Suprapubic skin (tissue), 4 donors: ENCODE measurements at regions not wholly inside any gene's neighbourhood (a gene's known extent, or its start where the extent isn't known, plus 50 kb on each side); places are given as distances from the start of the nearest gene placed in this dataset.

Source experiments
- DNase-seq, 2 donors: peaks; one replicate each; pipeline ENCODE4 v3.0.0-alpha.2; 2019; ENCODE audit warnings: low spot score in 2 of 2
- H3K27ac ChIP-seq: fragments of 200-600 bp; sonication (generic); one replicate; pipeline ENCODE4 v1.5.1; 2019
- H3K27me3 ChIP-seq: fragments of 200-600 bp; sonication (generic); one replicate; pipeline ENCODE4 v1.5.1; 2019
- H3K36me3 ChIP-seq: fragments of 200-600 bp; sonication (generic); one replicate; pipeline ENCODE4 v1.5.1; 2019
- H3K4me1 ChIP-seq: fragments of 200-600 bp; sonication (generic); one replicate; pipeline ENCODE4 v1.5.1; 2019
- H3K4me3 ChIP-seq: fragments of 200-600 bp; sonication (generic); one replicate; pipeline ENCODE4 v1.5.1; 2019; ENCODE audit warnings: mild to moderate bottlenecking
- H3K9me3 ChIP-seq: fragments of 200-600 bp; sonication (generic); one replicate; pipeline ENCODE4 v1.5.1; 2019
- CTCF ChIP-seq, 2 donors: fragments of 200-600 bp in 1 of 2; fragments of 450-650 bp in 1 of 2; sonication (generic) in 1 of 2; IDR thresholded peaks; one replicate each; pipeline ENCODE4 v1.5.1; 2016 to 2019; ENCODE audit warnings: antibody characterized with exemption in 2 of 2, mild to moderate bottlenecking in 1 of 2, moderate library complexity in 1 of 2
- EP300 ChIP-seq: sonication (generic); formaldehyde crosslinking; IDR thresholded peaks from one replicate; pipeline ENCODE4 v1.6.1; 2017; ENCODE audit warnings: antibody characterized with exemption
- POLR2A ChIP-seq, 2 donors: fragments of 450-650 bp; IDR thresholded peaks; one replicate each; pipeline ENCODE4 v1.6.1; 2017; ENCODE audit warnings: antibody characterized with exemption in 2 of 2, mild to moderate bottlenecking in 2 of 2, moderate library complexity in 2 of 2
- POLR2AphosphoS5 ChIP-seq, 3 donors: sonication (generic); formaldehyde crosslinking; IDR thresholded peaks; one replicate each; pipeline ENCODE4 v1.6.1; 2017; ENCODE audit warnings: antibody characterized with exemption in 3 of 3
- WGBS: methylation state at CpG from one replicate; pipeline ENCODE4 v1.1.5; 2018; 5-methylcytosine and 5-hydroxymethylcytosine counted together

- Histone ChIP-seq H3K36me3 (no peaks in the 10 kb centered on the region), H3K9me3 (no peaks in the 10 kb centered on the region), H3K4me3 (no peak overlapping the region), H3K27me3 (no peaks in the 10 kb centered on the region), H3K4me1 (no peaks in the 10 kb centered on the region), H3K27ac (no peak overlapping the region)
- TF ChIP-seq CTCF (IDR thresholded peaks at IDR 0.05) (no peak), POLR2A (IDR thresholded peaks at IDR 0.05) (no peak), POLR2AphosphoS5 (IDR thresholded peaks at IDR 0.05) (no peak), EP300 (no peak)
- no peak for DNase-seq
- 47% methylated on average over 6 of the region's 6 CpGs for WGBS
Observed at GRCh38 chr13:73283636-73284035, 224.8 kb downstream of the KLF5 start.

- no peak overlapping the region for H3K4me3 ChIP-seq
- no peaks in the 10 kb centered on the region for H3K9me3 ChIP-seq
- WGBS, result 78% methylated on average over 2 of the region's 2 CpGs
- H3K27me3 ChIP-seq, result no peaks in the 10 kb centered on the region
- no peaks in the 10 kb centered on the region for H3K36me3 ChIP-seq
- H3K27ac ChIP-seq, result no peak overlapping the region
- TF ChIP-seq POLR2A (IDR thresholded peaks at IDR 0.05) (no peak), POLR2AphosphoS5 (IDR thresholded peaks at IDR 0.05) (no peak), EP300 (no peak), CTCF (IDR thresholded peaks at IDR 0.05) (no peak)
- no peaks in the 10 kb centered on the region for H3K4me1 ChIP-seq
- DNase-seq, result no peak
Observed at GRCh38 chr13:73281746-73282145, 222.9 kb downstream of the KLF5 start.

GRCh38 chr13:73278186-73278585 lies 219.4 kb downstream of the KLF5 start:
- Histone ChIP-seq H3K9me3 (no peaks in the 10 kb centered on the region), H3K27me3 (no peaks in the 10 kb centered on the region), H3K4me1 (no peaks in the 10 kb centered on the region), H3K27ac (no peak overlapping the region), H3K4me3 (no peak overlapping the region), H3K36me3 (no peaks in the 10 kb centered on the region)
- 98% methylated on average over 1 of the region's 1 CpG for WGBS
- DNase-seq, result no peak
- TF ChIP-seq POLR2AphosphoS5 (IDR thresholded peaks at IDR 0.05), result no peak
- TF ChIP-seq EP300, result no peak
- TF ChIP-seq CTCF (IDR thresholded peaks at IDR 0.05), result no peak
- TF ChIP-seq POLR2A (IDR thresholded peaks at IDR 0.05), result no peak

GRCh38 chr13:73275163-73275562 lies 216.4 kb downstream of the KLF5 start:
- Histone ChIP-seq H3K4me1 (no peaks in the 10 kb centered on the region), H3K36me3 (no peaks in the 10 kb centered on the region), H3K27me3 (no peaks in the 10 kb centered on the region), H3K4me3 (no peak overlapping the region), H3K9me3 (no peaks in the 10 kb centered on the region), H3K27ac (no peak overlapping the region)
- WGBS, result 81% methylated on average over 3 of the region's 3 CpGs
- no peak for DNase-seq
- TF ChIP-seq CTCF (IDR thresholded peaks at IDR 0.05) (no peak), POLR2AphosphoS5 (IDR thresholded peaks at IDR 0.05) (no peak), EP300 (no peak), POLR2A (IDR thresholded peaks at IDR 0.05) (no peak)

GRCh38 chr13:73274147-73274546 lies 215.3 kb downstream of the KLF5 start:
- WGBS, result 78% methylated on average over 2 of the region's 2 CpGs
- TF ChIP-seq CTCF (IDR thresholded peaks at IDR 0.05), result no peak
- no peak for TF ChIP-seq POLR2AphosphoS5 (IDR thresholded peaks at IDR 0.05)
- no peak for TF ChIP-seq POLR2A (IDR thresholded peaks at IDR 0.05)
- no peak for TF ChIP-seq EP300
- no peak overlapping the region for H3K27ac ChIP-seq
- no peaks in the 10 kb centered on the region for H3K27me3 ChIP-seq
- H3K9me3 ChIP-seq, result no peaks in the 10 kb centered on the region
- DNase-seq, result no peak
- no peak overlapping the region for H3K4me3 ChIP-seq
- H3K4me1 ChIP-seq, result no peaks in the 10 kb centered on the region
- no peaks in the 10 kb centered on the region for H3K36me3 ChIP-seq
